Hepatocyte (in vitro differentiated cells): ENCODE measurements at regions not wholly inside any gene's neighbourhood (a gene's known extent, or its start where the extent isn't known, plus 50 kb on each side); places are given as distances from the start of the nearest gene placed in this dataset.

ENCODE experiments used
- DNase-seq: peaks from one replicate; pipeline ENCODE4 v3.0.0-alpha.2; 2016; ENCODE audit warnings: low spot score
- H2AFZ ChIP-seq: fragments of 200-600 bp; sonication (generic); 2 replicates; pipeline ENCODE4 v1.6.0; 2016; ENCODE audit warnings: antibody characterized with exemption, mild to moderate bottlenecking
- H3K27ac ChIP-seq: fragments of 200-600 bp; sonication (generic); 2 replicates; pipeline ENCODE4 v1.5.1; 2016; ENCODE audit warnings: mild to moderate bottlenecking
- H3K27me3 ChIP-seq: fragments of 200-600 bp; sonication (generic); 2 replicates; pipeline ENCODE4 v1.6.1; 2016
- H3K36me3 ChIP-seq: fragments of 200-600 bp; sonication (generic); replicated peaks from 2 replicates; pipeline ENCODE4 v1.5.1; 2016; ENCODE audit warnings: low read depth; ENCODE audit not compliant: insufficient read depth
- H3K4me1 ChIP-seq: fragments of 200-600 bp; sonication (generic); 2 replicates; pipeline ENCODE4 v1.5.1; 2016; ENCODE audit warnings: mild to moderate bottlenecking, moderate library complexity; ENCODE audit not compliant: insufficient read depth
- H3K4me2 ChIP-seq: fragments of 200-600 bp; sonication (generic); 2 replicates; pipeline ENCODE4 v1.6.0; 2016
- H3K4me3 ChIP-seq: fragments of 200-600 bp; sonication (generic); 2 replicates; pipeline ENCODE4 v1.5.1; 2016; ENCODE audit warnings: mild to moderate bottlenecking
- H3K79me2 ChIP-seq: fragments of 200-600 bp; sonication (generic); 2 replicates; pipeline ENCODE4 v1.6.0; 2017; ENCODE audit warnings: mild to moderate bottlenecking
- H3K9me2 ChIP-seq: fragments of 200-600 bp; sonication (generic); replicated peaks from 2 replicates; pipeline ENCODE4 v1.6.0; 2017; ENCODE audit warnings: mild to moderate bottlenecking; ENCODE audit not compliant: insufficient read depth
- H3K9me3 ChIP-seq: fragments of 200-600 bp; sonication (generic); 2 replicates; pipeline ENCODE4 v1.5.1; 2016; ENCODE audit warnings: low read depth, mild to moderate bottlenecking
- H4K20me1 ChIP-seq: fragments of 200-600 bp; sonication (generic); 2 replicates; pipeline ENCODE4 v1.6.0; 2016; ENCODE audit warnings: mild to moderate bottlenecking; ENCODE audit not compliant: insufficient read depth, poor library complexity, severe bottlenecking
- CTCF ChIP-seq: fragments of 200-600 bp; sonication (generic); IDR thresholded peaks from 2 replicates; pipeline ENCODE4 v1.5.1; 2016; ENCODE audit warnings: antibody characterized with exemption, mild to moderate bottlenecking; ENCODE audit not compliant: poor library complexity
- EZH2 ChIP-seq: fragments of 200-600 bp; sonication (generic); IDR thresholded peaks from 2 replicates; pipeline ENCODE4 v1.6.1; 2016; ENCODE audit warnings: antibody characterized with exemption, mild to moderate bottlenecking, borderline replicate concordance
- EZH2phosphoT487 ChIP-seq: fragments of 200-600 bp; sonication (generic); IDR thresholded peaks from one replicate; pipeline ENCODE4 v1.6.1; 2018; ENCODE audit warnings: antibody characterized with exemption, mild to moderate bottlenecking, low read depth, moderate library complexity; ENCODE audit not compliant: unreplicated experiment, severe bottlenecking
- WGBS: methylation state at CpG from one replicate; pipeline ENCODE4 v1.1.6; 2016; ENCODE audit warnings: low lambda C conversion rate; ENCODE audit errors: missing lambda C conversion rate; 5-methylcytosine and 5-hydroxymethylcytosine counted together

GRCh38 chr13:79228972-79229371 lies 177.1 kb downstream of the RBM26 start:
- no peak for TF ChIP-seq EZH2phosphoT487
- no peak for TF ChIP-seq EZH2
- TF ChIP-seq CTCF = no peak
- H3K27ac ChIP-seq = no peak overlapping the region
- no peaks in the 10 kb centered on the region for H4K20me1 ChIP-seq
- H2AFZ ChIP-seq = no peak overlapping the region
- H3K4me1 ChIP-seq = no peaks in the 10 kb centered on the region
- no peaks in the 10 kb centered on the region for H3K79me2 ChIP-seq
- no peaks in the 10 kb centered on the region for H3K9me2 ChIP-seq
- 71% methylated on average over 5 of the region's 5 CpGs for WGBS
- H3K9me3 ChIP-seq = no peaks in the 10 kb centered on the region
- H3K4me3 ChIP-seq = no peak overlapping the region
- H3K36me3 ChIP-seq = no peaks in the 10 kb centered on the region
- no peaks in the 10 kb centered on the region for H3K27me3 ChIP-seq
- no peak overlapping the region for H3K4me2 ChIP-seq
- no peak for DNase-seq

GRCh38 chr13:79227418-79227817 lies 178.6 kb downstream of the RBM26 start:
- DNase-seq = no peak
- WGBS = 59% methylated on average over 2 of the region's 2 CpGs

GRCh38 chr13:79226938-79227337 lies 179.1 kb downstream of the RBM26 start:
- Histone ChIP-seq H3K27ac (no peak overlapping the region), H3K9me2 (no peaks in the 10 kb centered on the region), H3K4me1 (no peaks in the 10 kb centered on the region), H4K20me1 (no peaks in the 10 kb centered on the region), H3K4me2 (no peak overlapping the region), H3K4me3 (no peak overlapping the region), H3K36me3 (no peaks in the 10 kb centered on the region), H3K9me3 (no peaks in the 10 kb centered on the region), H3K27me3 (no peaks in the 10 kb centered on the region), H2AFZ (no peak overlapping the region), H3K79me2 (no peaks in the 10 kb centered on the region)
- TF ChIP-seq EZH2 (no peak), EZH2phosphoT487 (no peak), CTCF (no peak)
- WGBS = 57% methylated on average over 7 of the region's 7 CpGs
- no peak for DNase-seq

More at GRCh38 chr13:79227418-79227817, 178.6 kb downstream of the RBM26 start:
- H3K27me3 ChIP-seq = no peaks in the 10 kb centered on the region
- no peak overlapping the region for H2AFZ ChIP-seq
- no peaks in the 10 kb centered on the region for H3K36me3 ChIP-seq
- H3K4me2 ChIP-seq = no peak overlapping the region
- H3K4me1 ChIP-seq = no peaks in the 10 kb centered on the region
- no peak overlapping the region for H3K27ac ChIP-seq
- no peaks in the 10 kb centered on the region for H3K79me2 ChIP-seq
- TF ChIP-seq CTCF (no peak), EZH2phosphoT487 (no peak), EZH2 (no peak)
- H3K4me3 ChIP-seq = no peak overlapping the region
- H4K20me1 ChIP-seq = no peaks in the 10 kb centered on the region
- no peaks in the 10 kb centered on the region for H3K9me3 ChIP-seq
- H3K9me2 ChIP-seq = no peaks in the 10 kb centered on the region

- H3K4me2 ChIP-seq = no peak overlapping the region
- H3K4me1 ChIP-seq = no peaks in the 10 kb centered on the region
- no peaks in the 10 kb centered on the region for H4K20me1 ChIP-seq
- H3K36me3 ChIP-seq = no peaks in the 10 kb centered on the region
- no peaks in the 10 kb centered on the region for H3K9me2 ChIP-seq
- no peak for TF ChIP-seq EZH2
- TF ChIP-seq CTCF = no peak
- no peak for TF ChIP-seq EZH2phosphoT487
- H2AFZ ChIP-seq = no peak overlapping the region
- no peak overlapping the region for H3K27ac ChIP-seq
- no peaks in the 10 kb centered on the region for H3K27me3 ChIP-seq
- H3K9me3 ChIP-seq = no peaks in the 10 kb centered on the region
- 20% methylated on average over 8 of the region's 8 CpGs for WGBS
- no peak overlapping the region for H3K4me3 ChIP-seq
- no peak for DNase-seq
- H3K79me2 ChIP-seq = no peaks in the 10 kb centered on the region
These were observed 179.8 kb downstream of the RBM26 start for GRCh38 chr13:79226250-79226649.
